GM18505 (cell line): ENCODE measurements at regions not wholly inside any gene's neighbourhood (a gene's known extent, or its start where the extent isn't known, plus 50 kb on each side); places are given as distances from the start of the nearest gene placed in this dataset.

Source experiments
- ATAC-seq: cut with Tn5 transposase; IDR thresholded peaks from one replicate; pipeline ENCODE4 v1.9.1; 2021; ENCODE audit not compliant: unreplicated experiment
- POLR2A ChIP-seq: IDR thresholded peaks from 4 replicates; pipeline ENCODE4 v1.6.1; 2011; ENCODE audit warnings: borderline replicate concordance; ENCODE audit not compliant: insufficient read depth, insufficient read length; ENCODE audit errors: extremely low read depth

DNA sequence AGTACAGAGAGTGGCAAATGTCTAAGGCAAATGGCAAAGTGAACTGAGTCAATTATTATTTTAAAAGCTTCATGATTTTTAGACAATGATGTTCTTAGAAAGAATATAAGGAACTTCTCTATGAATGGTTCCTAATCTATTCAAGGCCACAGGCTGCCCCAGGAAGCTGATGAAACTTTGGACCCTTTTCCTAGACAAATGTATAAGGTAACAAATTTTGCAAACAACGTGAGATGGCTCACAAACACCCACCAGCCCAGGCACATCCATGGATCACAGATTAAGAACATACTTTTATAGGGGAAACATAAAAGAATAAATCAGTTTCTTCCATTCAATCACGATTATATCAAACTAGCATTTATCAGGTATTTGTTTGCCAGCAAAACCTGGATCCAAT, 659.0 kb downstream of the IRS1 start:
- no peak for ATAC-seq
- TF ChIP-seq POLR2A: no peak

DNA sequence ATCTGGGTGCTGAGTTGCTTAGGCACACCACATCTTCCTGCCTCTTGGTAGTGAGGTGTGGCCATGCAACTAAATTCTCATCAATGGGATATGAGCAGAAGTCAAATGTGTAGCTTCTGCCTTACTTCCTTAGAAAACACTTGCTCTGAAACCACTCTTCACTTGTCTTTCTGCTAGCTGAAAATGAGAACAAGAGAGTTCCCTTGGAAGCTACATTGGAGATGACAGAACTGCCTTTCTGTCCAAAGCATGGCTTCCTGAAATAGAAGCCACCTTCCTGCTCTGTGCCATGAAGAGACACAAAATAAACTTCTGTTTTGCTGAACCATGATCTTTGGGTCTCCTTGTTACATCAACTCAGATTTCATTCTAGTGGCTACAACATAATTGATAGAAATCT, 659.9 kb downstream of the IRS1 start:
- TF ChIP-seq POLR2A: no peak
- ATAC-seq: no peak

DNA sequence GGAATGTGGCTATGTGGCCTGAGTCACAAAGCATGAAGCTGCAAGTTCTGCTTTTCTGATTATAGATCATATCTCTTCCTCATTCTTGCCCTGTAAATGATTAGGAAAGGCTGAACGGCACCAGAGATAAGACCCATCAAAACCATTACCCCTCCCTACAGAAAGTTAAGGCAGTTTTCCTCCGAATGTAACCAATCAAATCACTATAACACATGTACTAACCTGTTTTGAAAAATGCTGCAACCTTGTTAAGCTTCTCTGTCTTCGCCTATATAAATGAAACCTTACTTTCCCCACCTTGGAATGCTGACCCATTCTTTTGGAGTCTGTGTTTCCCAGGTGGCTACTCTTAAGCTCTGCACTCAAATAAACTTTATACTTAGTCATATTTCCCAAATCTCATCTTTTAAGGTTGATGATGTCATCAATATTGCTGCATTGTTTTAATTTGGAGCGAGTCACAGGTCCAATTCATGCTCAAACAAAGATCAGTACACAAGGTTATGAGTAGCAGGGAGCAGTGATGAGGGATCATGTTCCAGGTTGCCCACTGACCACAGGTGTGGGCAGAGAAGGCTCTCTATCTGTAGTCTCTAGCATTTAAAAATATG, 662.3 kb downstream of the IRS1 start:
- no peak for TF ChIP-seq POLR2A
- ATAC-seq: peak; percentile 81

DNA sequence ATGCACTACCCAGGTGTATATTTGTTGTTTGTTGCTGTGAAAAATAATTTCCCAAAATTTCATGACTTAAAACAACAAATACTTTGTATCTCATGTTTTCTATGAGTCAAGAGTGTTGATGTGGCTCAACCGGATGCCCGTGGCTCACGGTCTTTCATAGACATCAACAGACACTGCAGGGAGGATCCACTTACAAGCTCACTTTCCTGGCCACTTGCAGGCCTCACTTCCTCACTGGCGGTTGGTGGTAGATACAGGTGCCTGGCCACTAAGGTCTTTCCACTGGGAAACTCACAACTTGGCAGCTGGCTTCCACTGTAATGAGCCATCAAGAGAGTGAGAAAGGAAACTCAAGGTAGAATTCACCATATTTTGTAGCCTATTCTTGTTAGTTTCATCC, 662.9 kb downstream of the IRS1 start:
- ATAC-seq: peak; percentile 73
- no peak for TF ChIP-seq POLR2A

DNA sequence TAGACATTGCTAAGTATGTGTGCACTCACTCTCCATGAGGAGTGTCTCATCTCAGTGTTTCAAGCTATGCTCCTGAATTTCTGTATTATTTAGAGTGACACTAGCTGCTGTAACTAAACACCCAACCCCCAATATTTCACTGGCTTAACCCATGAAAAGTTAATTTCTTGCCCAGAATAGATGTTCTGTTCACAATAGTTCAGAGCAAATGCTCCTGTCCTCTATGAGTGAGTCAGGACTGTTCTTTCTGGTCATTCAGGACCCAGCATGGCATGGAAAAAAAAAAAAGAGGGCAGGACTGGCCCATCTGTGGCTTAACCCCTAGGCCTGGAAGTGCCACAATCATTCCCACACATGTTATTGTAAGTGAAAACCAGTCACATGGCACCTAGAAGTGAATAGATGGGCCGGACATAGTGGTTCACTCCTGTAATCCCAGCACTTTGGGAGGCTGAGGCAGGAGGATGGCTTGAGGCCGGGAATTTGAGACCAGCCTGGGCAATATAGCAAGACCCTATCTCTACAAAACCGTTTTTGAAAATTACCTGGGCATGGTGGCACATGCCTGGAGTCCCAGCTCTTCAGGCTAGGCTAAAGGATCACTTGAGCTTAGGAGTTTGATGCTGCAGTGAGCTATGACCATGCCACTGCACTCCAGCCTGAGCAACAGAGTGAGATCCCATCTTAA, 663.6 kb downstream of the IRS1 start:
- no peak for ATAC-seq
- no peak for TF ChIP-seq POLR2A

DNA sequence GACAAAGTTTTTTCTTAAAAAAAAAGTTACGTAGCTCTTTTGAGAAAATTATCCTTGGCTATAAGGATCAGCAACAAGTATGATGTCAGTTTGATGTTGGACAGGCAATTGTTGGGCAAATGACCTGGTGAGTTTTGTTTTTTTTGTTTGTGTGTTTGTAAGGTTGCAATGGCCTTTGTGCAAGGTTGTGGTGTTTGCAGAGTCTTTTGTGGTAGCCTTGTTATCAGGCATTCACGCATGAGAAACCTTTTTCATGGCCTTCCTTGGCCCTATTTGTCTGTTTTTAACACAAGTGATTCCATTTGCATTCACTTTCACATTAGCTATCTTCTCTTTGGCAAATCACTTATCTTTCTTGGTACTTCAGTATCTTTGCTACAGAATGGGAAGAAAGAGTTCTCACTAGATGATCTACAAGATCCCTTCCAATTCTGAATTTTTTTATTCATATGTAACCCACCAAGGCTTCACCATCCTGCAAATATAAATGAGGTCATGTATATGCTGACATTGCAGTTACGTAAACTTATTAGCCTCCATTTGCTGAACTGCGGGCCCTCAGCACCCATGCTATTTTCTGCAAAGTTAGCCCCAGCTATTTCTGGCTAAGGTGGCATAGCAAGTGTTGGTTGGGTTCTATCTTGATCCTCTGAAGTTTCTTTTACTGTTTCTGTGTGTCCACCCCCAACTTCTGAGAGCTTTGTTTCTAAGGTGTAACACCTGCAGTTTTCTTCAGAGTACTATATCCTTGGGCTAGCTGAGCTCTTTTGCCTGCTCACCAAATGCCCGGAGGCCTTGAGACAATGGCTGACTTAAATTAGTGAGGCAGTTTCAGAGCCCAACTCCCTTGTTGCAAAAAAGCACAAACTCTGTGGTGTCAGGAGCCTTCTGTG, 667.1 kb downstream of the IRS1 start:
- no peak for ATAC-seq
- TF ChIP-seq POLR2A: no peak

DNA sequence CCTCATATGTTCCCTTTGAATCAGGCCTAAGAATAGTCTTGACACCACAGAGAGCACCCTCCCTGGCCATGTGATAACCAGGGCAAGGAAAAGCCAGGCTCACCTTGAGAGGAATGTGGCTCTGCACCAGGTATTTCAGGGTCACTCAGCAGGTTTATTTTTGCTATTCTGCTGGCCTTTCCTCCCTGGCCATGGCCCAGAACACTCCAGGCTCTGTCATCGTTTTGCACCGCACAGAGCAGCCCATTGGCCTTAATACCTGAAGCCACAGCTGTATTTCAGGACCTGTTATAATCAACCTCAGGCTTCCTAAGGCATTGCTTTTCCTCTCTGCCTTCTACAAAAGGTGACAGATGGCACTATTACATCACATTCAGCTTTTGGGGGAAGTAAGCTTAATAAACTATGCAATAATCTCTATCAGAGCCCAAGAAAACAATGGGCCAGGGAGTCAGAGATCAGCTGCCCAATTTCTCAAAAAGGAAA, 668.3 kb downstream of the IRS1 start:
- no peak for ATAC-seq
- TF ChIP-seq POLR2A: no peak

DNA sequence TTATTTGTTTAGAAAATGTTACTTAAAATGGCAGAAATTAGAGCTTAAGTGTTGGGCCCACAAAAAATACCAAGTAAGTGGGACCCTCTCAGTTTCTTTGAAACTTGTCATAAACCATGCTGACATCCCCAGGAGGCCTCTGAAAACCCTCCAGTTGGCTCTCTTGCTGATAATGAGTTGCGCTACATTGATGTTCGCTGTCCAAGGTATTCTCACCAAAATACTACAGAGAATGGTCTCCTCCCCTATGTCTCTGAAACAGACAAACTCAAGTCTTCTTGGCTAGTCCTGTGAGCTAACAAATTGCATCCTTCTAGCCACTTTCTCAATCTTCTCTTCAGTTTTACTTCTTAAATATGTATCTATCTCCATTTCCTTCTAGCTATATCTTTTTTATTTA, 669.4 kb downstream of the IRS1 start:
- no peak for ATAC-seq
- no peak for TF ChIP-seq POLR2A

DNA sequence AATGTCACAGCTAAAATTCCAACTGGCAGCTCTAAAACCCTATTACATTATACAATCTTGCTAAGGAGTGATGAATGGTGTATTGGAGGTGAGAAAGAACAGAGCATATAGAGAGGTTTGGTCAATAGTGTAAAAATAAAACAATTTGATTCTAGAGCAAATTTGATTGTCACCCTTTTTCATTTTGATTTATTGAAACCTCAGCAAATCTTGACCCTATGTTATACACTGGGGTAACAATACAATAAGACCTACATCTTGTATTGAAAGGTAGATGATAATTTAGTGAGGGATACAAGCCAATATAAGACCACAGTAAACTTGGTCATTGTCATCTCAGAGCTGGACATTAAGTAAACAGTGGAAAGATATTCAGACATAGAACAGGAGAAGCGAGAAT, 671.9 kb downstream of the IRS1 start:
- no peak for TF ChIP-seq POLR2A

DNA sequence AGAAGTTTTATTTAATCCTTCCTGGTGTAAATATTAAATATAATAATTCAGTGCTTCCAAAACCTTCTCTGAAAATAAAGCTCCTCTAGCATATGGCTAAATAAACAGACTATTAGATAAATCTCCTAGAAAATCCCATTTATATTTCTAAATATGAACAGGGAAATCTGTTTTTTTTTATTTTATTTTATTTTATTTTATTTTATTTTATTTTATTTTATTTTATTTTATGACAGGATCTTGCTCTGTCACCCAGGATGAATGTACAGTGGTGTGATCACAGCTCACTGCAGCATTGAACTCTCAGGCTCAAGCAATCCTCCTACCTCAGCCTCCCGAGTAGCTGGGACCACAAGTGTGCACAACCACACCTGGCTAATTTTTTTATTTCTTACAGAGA, 673.5 kb downstream of the IRS1 start:
- no peak for TF ChIP-seq POLR2A
- no peak for ATAC-seq

More for the DNA sequence above, 671.9 kb downstream of the IRS1 start:
- no peak for ATAC-seq

DNA sequence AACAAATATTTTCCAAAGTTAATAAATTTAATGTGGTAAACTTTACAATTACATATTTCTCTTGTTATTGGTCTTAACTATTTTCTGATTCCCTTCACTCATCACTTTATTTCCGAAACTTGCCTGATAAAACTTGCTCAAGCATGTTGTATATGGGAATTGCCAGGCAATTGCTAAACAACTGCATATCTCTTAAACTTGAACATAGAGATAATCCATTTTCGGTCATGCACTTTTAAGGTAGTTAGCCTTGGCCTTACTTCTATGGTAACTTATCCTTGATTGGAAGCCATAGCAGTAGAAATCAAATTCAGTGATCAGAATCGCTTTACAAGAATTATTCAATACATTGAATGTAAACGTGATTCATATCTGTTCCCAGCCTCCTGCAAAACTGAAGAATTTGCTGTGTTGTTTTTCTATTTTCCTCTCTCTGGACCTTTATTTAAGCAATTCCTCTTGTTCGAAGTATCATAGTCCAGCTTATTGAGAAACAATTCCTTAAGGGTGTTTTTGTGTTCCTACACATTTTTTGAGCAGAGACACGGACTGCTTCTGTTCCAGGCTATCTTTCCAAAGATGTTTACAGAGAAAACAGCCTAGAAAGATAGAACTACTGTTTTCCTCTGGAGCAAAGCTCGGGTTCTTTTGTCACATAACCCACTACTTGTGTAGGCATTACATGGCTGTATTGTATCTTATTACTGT, 674.3 kb downstream of the IRS1 start:
- no peak for ATAC-seq
- no peak for TF ChIP-seq POLR2A

DNA sequence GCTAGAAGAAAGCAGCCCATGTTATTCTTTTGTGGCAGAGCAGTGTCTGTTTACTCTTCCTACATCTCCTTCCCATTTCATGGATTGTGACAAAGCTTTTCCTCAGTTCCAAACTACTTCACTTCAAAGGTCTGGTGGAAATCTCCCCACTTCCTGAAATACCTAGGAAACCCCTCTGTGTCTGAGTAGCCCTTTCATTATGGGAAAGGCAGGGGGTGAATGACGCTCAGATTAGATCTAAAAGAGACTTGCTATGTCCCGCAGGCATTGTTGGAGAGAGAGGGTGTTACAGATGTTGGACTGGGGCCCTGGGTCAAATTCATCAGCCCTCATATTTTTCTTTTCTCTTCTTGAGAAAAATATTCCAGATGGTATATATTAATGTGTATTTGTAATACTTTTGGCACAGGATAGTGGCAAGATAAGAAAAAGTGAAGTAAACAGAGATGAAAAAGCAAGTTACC, 675.0 kb downstream of the IRS1 start:
- no peak for ATAC-seq
- TF ChIP-seq POLR2A: no peak

DNA sequence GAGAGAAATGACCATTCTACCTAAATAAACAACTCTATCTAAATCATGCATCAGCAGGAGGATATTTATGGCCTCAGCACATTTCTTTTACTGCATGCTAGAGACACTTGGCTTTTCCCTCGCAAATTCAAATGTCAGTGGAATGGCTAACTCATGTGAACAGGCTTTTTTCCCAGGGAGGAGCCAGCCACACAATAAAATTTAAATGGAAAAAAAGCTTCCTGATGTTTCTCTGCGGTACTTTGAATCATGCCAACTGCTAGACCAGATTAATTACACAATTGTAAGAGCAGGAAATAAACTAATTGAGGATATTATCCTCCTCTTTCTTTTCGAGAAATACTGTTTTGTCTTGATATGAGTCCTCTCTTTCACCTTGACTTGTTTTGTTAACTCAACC, 676.3 kb downstream of the IRS1 start:
- TF ChIP-seq POLR2A: no peak
- ATAC-seq: no peak
